ENCODE measurements at regions not wholly inside any gene's neighbourhood (a gene's known extent, or its start where the extent isn't known, plus 50 kb on each side); places are given as distances from the start of the nearest gene placed in this dataset.

GRCh38 chr10:4494551-4494950 lies 331.5 kb upstream of the AKR1E2 start:
- DNase-seq (ENCODE audit: insufficient read length), result no peak
- TF ChIP-seq TAF1 (IDR thresholded peaks at IDR 0.05; ENCODE audit: borderline replicate concordance, low read depth, low read length), result no peak
- no peak for TF ChIP-seq POLR2A (IDR thresholded peaks at IDR 0.05; ENCODE audit: low read depth, low read length)
- TF ChIP-seq POLR2AphosphoS5 (IDR thresholded peaks at IDR 0.05; ENCODE audit: low read depth, low read length), result no peak
- no peak for FAIRE-seq

- no peak for DNase-seq (ENCODE audit: insufficient read length)
- no peak for FAIRE-seq
- no peak for TF ChIP-seq POLR2AphosphoS5 (IDR thresholded peaks at IDR 0.05; ENCODE audit: low read depth, low read length)
- TF ChIP-seq POLR2A (IDR thresholded peaks at IDR 0.05; ENCODE audit: low read depth, low read length), result no peak
- no peak for TF ChIP-seq TAF1 (IDR thresholded peaks at IDR 0.05; ENCODE audit: borderline replicate concordance, low read depth, low read length)
These were observed 333.8 kb upstream of the AKR1E2 start for GRCh38 chr10:4492202-4492601.

- no peak for TF ChIP-seq TAF1 (IDR thresholded peaks at IDR 0.05; ENCODE audit: borderline replicate concordance, low read depth, low read length)
- no peak for TF ChIP-seq POLR2AphosphoS5 (IDR thresholded peaks at IDR 0.05; ENCODE audit: low read depth, low read length)
- TF ChIP-seq POLR2A (IDR thresholded peaks at IDR 0.05; ENCODE audit: low read depth, low read length), result no peak
- DNase-seq (ENCODE audit: insufficient read length), result no peak
- FAIRE-seq, result no peak
These were observed 337.1 kb upstream of the AKR1E2 start for GRCh38 chr10:4488904-4489303.

GRCh38 chr10:4485636-4486035 lies 340.4 kb upstream of the AKR1E2 start:
- DNase-seq (ENCODE audit: insufficient read length), result no peak
- no peak for FAIRE-seq
- TF ChIP-seq POLR2A (IDR thresholded peaks at IDR 0.05; ENCODE audit: low read depth, low read length) (no peak), TAF1 (IDR thresholded peaks at IDR 0.05; ENCODE audit: borderline replicate concordance, low read depth, low read length) (no peak), POLR2AphosphoS5 (IDR thresholded peaks at IDR 0.05; ENCODE audit: low read depth, low read length) (no peak)

- no peak for TF ChIP-seq TAF1 (IDR thresholded peaks at IDR 0.05; ENCODE audit: borderline replicate concordance, low read depth, low read length)
- DNase-seq (ENCODE audit: insufficient read length) (no peak), FAIRE-seq (no peak)
These were observed 342.2 kb upstream of the AKR1E2 start for GRCh38 chr10:4483811-4484210.

- FAIRE-seq, result no peak
- DNase-seq (ENCODE audit: insufficient read length), result no peak
- TF ChIP-seq POLR2A (IDR thresholded peaks at IDR 0.05; ENCODE audit: low read depth, low read length), result no peak
These were observed 343.3 kb upstream of the AKR1E2 start for GRCh38 chr10:4482659-4483058.

GRCh38 chr10:4481192-4481591 lies 344.8 kb upstream of the AKR1E2 start:
- no peak for FAIRE-seq

GRCh38 chr10:4479342-4479741 lies 346.7 kb upstream of the AKR1E2 start:
- DNase-seq (ENCODE audit: insufficient read length) (no peak), FAIRE-seq (no peak)
- TF ChIP-seq POLR2A (IDR thresholded peaks at IDR 0.05; ENCODE audit: low read depth, low read length) (no peak), POLR2AphosphoS5 (IDR thresholded peaks at IDR 0.05; ENCODE audit: low read depth, low read length) (no peak), TAF1 (IDR thresholded peaks at IDR 0.05; ENCODE audit: borderline replicate concordance, low read depth, low read length) (no peak)

More at GRCh38 chr10:4481192-4481591, 344.8 kb upstream of the AKR1E2 start:
- TF ChIP-seq TAF1 (IDR thresholded peaks at IDR 0.05; ENCODE audit: borderline replicate concordance, low read depth, low read length) (no peak), POLR2AphosphoS5 (IDR thresholded peaks at IDR 0.05; ENCODE audit: low read depth, low read length) (no peak), POLR2A (IDR thresholded peaks at IDR 0.05; ENCODE audit: low read depth, low read length) (no peak)
- DNase-seq (ENCODE audit: insufficient read length), result no peak

GRCh38 chr10:4477664-4478063 lies 348.3 kb upstream of the AKR1E2 start:
- DNase-seq (ENCODE audit: insufficient read length) (no peak), FAIRE-seq (no peak)
- no peak for TF ChIP-seq TAF1 (IDR thresholded peaks at IDR 0.05; ENCODE audit: borderline replicate concordance, low read depth, low read length)
- TF ChIP-seq POLR2A (IDR thresholded peaks at IDR 0.05; ENCODE audit: low read depth, low read length), result no peak
- TF ChIP-seq POLR2AphosphoS5 (IDR thresholded peaks at IDR 0.05; ENCODE audit: low read depth, low read length), result no peak

GRCh38 chr10:4475827-4476490 lies 350.0 kb upstream of the AKR1E2 start:
- no peak for TF ChIP-seq POLR2AphosphoS5 (IDR thresholded peaks at IDR 0.05; ENCODE audit: low read depth, low read length)
- TF ChIP-seq TAF1 (IDR thresholded peaks at IDR 0.05; ENCODE audit: borderline replicate concordance, low read depth, low read length), result no peak
- no peak for TF ChIP-seq POLR2A (IDR thresholded peaks at IDR 0.05; ENCODE audit: low read depth, low read length)
- FAIRE-seq, result no peak

GRCh38 chr10:4474829-4475228 lies 351.2 kb upstream of the AKR1E2 start:
- FAIRE-seq, result no peak

More at GRCh38 chr10:4475827-4476490, 350.0 kb upstream of the AKR1E2 start:
- no peak for DNase-seq (ENCODE audit: insufficient read length)

GRCh38 chr10:4473977-4474376 lies 352.0 kb upstream of the AKR1E2 start:
- FAIRE-seq (no peak), DNase-seq (ENCODE audit: insufficient read length) (no peak)
- no peak for TF ChIP-seq POLR2A (IDR thresholded peaks at IDR 0.05; ENCODE audit: low read depth, low read length)
- TF ChIP-seq TAF1 (IDR thresholded peaks at IDR 0.05; ENCODE audit: borderline replicate concordance, low read depth, low read length), result no peak
- TF ChIP-seq POLR2AphosphoS5 (IDR thresholded peaks at IDR 0.05; ENCODE audit: low read depth, low read length), result no peak

More at GRCh38 chr10:4474829-4475228, 351.2 kb upstream of the AKR1E2 start:
- DNase-seq (ENCODE audit: insufficient read length), result no peak
- TF ChIP-seq TAF1 (IDR thresholded peaks at IDR 0.05; ENCODE audit: borderline replicate concordance, low read depth, low read length) (no peak), POLR2AphosphoS5 (IDR thresholded peaks at IDR 0.05; ENCODE audit: low read depth, low read length) (no peak), POLR2A (IDR thresholded peaks at IDR 0.05; ENCODE audit: low read depth, low read length) (no peak)

All from GM12892 (cell line).